Memory B cell (primary cell): ENCODE measurements at regions not wholly inside any gene's neighbourhood (a gene's known extent, or its start where the extent isn't known, plus 50 kb on each side); places are given as distances from the start of the nearest gene placed in this dataset.
"Not testable (repeated sequence)": the region's sequence is repeated elsewhere in the genome, so short reads cannot be mapped to it uniquely, and the experiment has no call there.

Source experiments
- ATAC-seq: fragments of 150-1000 bp; cut with Tn5 transposase; 2 replicates; pipeline ENCODE4 v1.10.0; 2021; ENCODE audit warnings: low read depth, mild to moderate bottlenecking, moderate library complexity
- DNase-seq, 2 donors: peaks; one replicate each; pipeline ENCODE4 v3.0.0; 2022; ENCODE audit warnings: low spot score in 2 of 2
- H3K27ac Mint-ChIP-seq: one replicate; pipeline ENCODE4 v1.8.0; 2022; ENCODE audit warnings: mild to moderate bottlenecking, moderate library complexity, mixed read lengths
- H3K27me3 Mint-ChIP-seq: one replicate; pipeline ENCODE4 v1.8.0; 2022; ENCODE audit warnings: mixed read lengths
- H3K36me3 Mint-ChIP-seq: one replicate; pipeline ENCODE4 v1.8.0; 2022; ENCODE audit warnings: mild to moderate bottlenecking, mixed read lengths
- H3K4me1 Mint-ChIP-seq: one replicate; pipeline ENCODE4 v1.8.0; 2022; ENCODE audit warnings: mixed read lengths
- H3K4me3 Mint-ChIP-seq: one replicate; pipeline ENCODE4 v1.8.0; 2022; ENCODE audit warnings: mild to moderate bottlenecking, moderate library complexity, mixed read lengths
- H3K9me3 Mint-ChIP-seq: one replicate; pipeline ENCODE4 v1.8.0; 2022; ENCODE audit warnings: mixed read lengths

GRCh38 chr10:16231176-16231575 lies 205.6 kb upstream of the PTER start:
- H3K27me3 Mint-ChIP-seq = no peaks in the 10 kb centered on the region
- DNase-seq (no peak), ATAC-seq (no peak)
- peaks cover 7% of the 10 kb centered on the region for H3K9me3 Mint-ChIP-seq
- no peak overlapping the region for H3K4me3 Mint-ChIP-seq
- H3K36me3 Mint-ChIP-seq = no peaks in the 10 kb centered on the region
- no peak overlapping the region for H3K27ac Mint-ChIP-seq
- no peaks in the 10 kb centered on the region for H3K4me1 Mint-ChIP-seq

GRCh38 chr10:16231734-16232435 lies 204.9 kb upstream of the PTER start:
- Mint-ChIP-seq H3K4me3 (no peak overlapping the region), H3K9me3 (peaks cover 7% of the 10 kb centered on the region), H3K27ac (no peak overlapping the region), H3K4me1 (no peaks in the 10 kb centered on the region), H3K27me3 (no peaks in the 10 kb centered on the region), H3K36me3 (no peaks in the 10 kb centered on the region)
- no peak for DNase-seq
- no peak for ATAC-seq

GRCh38 chr10:16232441-16232840 lies 204.4 kb upstream of the PTER start:
- H3K27me3 Mint-ChIP-seq = no peaks in the 10 kb centered on the region
- ATAC-seq (no peak), DNase-seq (no peak)
- H3K4me3 Mint-ChIP-seq = no peak overlapping the region
- peaks cover 4% of the 10 kb centered on the region for H3K9me3 Mint-ChIP-seq
- H3K27ac Mint-ChIP-seq = no peak overlapping the region
- H3K36me3 Mint-ChIP-seq = no peaks in the 10 kb centered on the region
- no peaks in the 10 kb centered on the region for H3K4me1 Mint-ChIP-seq

DNA sequence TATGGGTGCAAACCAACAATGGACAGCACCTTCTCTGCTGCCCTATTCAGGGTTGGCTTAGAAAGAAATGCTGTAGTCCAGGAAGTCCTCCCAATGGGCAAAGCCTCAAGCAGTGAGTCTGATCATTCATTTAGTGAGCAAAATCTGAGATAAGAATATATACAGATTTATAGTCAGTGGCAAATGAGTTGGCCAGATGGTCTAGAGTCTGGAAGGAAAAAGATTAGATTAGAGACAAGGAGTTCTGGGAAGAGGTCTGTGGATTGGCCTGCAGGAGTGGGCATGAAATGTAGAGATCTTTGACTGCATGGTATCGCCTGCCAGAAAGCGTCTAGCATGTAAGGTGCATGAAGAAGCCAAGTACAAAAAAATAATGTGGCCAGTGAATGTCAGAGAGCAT lies 201.9 kb upstream of the PTER start:
- no peak for DNase-seq
- no peaks in the 10 kb centered on the region for H3K36me3 Mint-ChIP-seq
- H3K9me3 Mint-ChIP-seq = peaks cover 6% of the 10 kb centered on the region
- H3K27me3 Mint-ChIP-seq = no peaks in the 10 kb centered on the region
- H3K4me1 Mint-ChIP-seq = no peaks in the 10 kb centered on the region
- ATAC-seq = no peak
- H3K27ac Mint-ChIP-seq = no peak overlapping the region
- H3K4me3 Mint-ChIP-seq = no peak overlapping the region

DNA sequence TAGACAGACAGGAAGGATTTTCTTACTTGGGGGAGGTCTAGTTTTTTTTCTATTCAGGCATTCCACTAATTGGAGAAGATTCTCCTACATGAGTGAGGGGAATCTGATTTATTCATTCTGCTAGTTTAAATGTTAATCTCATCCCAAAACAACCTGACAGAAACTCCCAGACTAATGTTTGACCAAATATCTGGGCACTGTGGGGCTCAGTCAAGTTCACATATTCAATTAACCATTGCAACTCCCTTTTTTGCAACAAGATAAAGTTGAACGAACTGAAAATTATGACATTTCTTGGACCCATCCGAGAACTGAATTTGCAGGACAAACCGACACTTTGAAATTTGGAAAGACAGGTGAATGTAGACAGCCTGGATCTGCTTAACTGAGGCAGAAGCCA lies 194.4 kb upstream of the PTER start:
- H3K9me3 Mint-ChIP-seq = peaks cover 6% of the 10 kb centered on the region
- H3K4me3 Mint-ChIP-seq = no peak overlapping the region
- no peaks in the 10 kb centered on the region for H3K36me3 Mint-ChIP-seq

GRCh38 chr10:16242859-16243613 lies 193.8 kb upstream of the PTER start:
- no peaks in the 10 kb centered on the region for H3K27me3 Mint-ChIP-seq
- ATAC-seq (no peak), DNase-seq (no peak)
- H3K9me3 Mint-ChIP-seq = peaks cover 6% of the 10 kb centered on the region
- H3K36me3 Mint-ChIP-seq = no peaks in the 10 kb centered on the region
- H3K27ac Mint-ChIP-seq = no peak overlapping the region
- H3K4me3 Mint-ChIP-seq = no peak overlapping the region
- no peaks in the 10 kb centered on the region for H3K4me1 Mint-ChIP-seq

More for the DNA sequence above, 194.4 kb upstream of the PTER start:
- no peak overlapping the region for H3K27ac Mint-ChIP-seq
- no peaks in the 10 kb centered on the region for H3K27me3 Mint-ChIP-seq
- no peak for DNase-seq
- no peaks in the 10 kb centered on the region for H3K4me1 Mint-ChIP-seq
- no peak for ATAC-seq

- not testable (repeated sequence) for ATAC-seq, H3K36me3 Mint-ChIP-seq, H3K4me1 Mint-ChIP-seq, H3K4me3 Mint-ChIP-seq, H3K27me3 Mint-ChIP-seq, H3K27ac Mint-ChIP-seq, H3K9me3 Mint-ChIP-seq, DNase-seq
These were observed 186.7 kb upstream of the PTER start for GRCh38 chr10:16250136-16250535.

- no peak for DNase-seq
- no peaks in the 10 kb centered on the region for H3K4me1 Mint-ChIP-seq
- no peak overlapping the region for H3K27ac Mint-ChIP-seq
- H3K9me3 Mint-ChIP-seq = peaks cover 10% of the 10 kb centered on the region
- H3K27me3 Mint-ChIP-seq = no peaks in the 10 kb centered on the region
- no peak overlapping the region for H3K4me3 Mint-ChIP-seq
- no peaks in the 10 kb centered on the region for H3K36me3 Mint-ChIP-seq
- ATAC-seq = no peak
These were observed 180.5 kb upstream of the PTER start for GRCh38 chr10:16256336-16256735.

DNA sequence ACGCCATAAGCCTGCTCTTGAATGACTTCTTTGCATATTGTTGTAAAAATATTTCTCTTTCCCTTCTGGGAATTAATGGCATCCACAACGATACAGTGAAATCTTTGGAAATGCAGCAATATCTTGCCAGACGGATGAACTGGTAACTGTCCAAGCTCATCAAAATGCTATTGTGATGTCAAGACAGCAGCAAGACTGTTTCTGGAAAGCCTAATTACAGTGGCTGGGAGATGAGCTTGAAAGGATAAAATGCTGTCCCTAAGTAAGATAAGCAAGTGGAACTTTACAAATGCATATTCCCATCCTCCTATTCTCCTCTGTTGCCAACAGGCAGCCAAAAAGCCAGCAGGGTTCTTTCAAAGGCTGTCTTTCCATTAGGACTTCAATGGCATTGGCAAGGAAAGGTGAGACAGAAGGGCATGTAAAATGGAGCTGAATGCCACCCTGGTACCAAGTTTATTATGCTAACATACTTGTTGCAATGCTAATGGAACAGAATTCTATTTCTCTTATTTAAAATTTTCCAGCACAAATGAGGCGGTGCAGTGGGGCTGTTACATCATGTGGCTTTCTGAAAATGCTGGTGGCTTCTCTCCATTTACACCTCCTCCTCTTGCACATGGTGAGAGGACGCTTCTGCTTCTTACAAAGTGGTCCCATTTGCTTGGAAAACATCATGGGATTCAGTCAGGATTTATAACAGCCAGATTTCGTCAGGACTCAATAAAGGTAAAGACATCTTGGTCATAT lies 178.3 kb upstream of the PTER start:
- Mint-ChIP-seq H3K4me3 (no peak overlapping the region), H3K36me3 (no peaks in the 10 kb centered on the region), H3K27ac (no peak overlapping the region), H3K4me1 (no peaks in the 10 kb centered on the region), H3K9me3 (peaks cover 8% of the 10 kb centered on the region), H3K27me3 (no peaks in the 10 kb centered on the region)
- DNase-seq (no peak), ATAC-seq (no peak)

- H3K27me3 Mint-ChIP-seq = no peaks in the 10 kb centered on the region
- H3K27ac Mint-ChIP-seq = no peak overlapping the region
- no peaks in the 10 kb centered on the region for H3K4me1 Mint-ChIP-seq
- H3K9me3 Mint-ChIP-seq = peaks cover 7% of the 10 kb centered on the region
- H3K4me3 Mint-ChIP-seq = no peak overlapping the region
- H3K36me3 Mint-ChIP-seq = no peaks in the 10 kb centered on the region
- DNase-seq (no peak), ATAC-seq (no peak)
These were observed 177.1 kb upstream of the PTER start for GRCh38 chr10:16259726-16260125.

DNA sequence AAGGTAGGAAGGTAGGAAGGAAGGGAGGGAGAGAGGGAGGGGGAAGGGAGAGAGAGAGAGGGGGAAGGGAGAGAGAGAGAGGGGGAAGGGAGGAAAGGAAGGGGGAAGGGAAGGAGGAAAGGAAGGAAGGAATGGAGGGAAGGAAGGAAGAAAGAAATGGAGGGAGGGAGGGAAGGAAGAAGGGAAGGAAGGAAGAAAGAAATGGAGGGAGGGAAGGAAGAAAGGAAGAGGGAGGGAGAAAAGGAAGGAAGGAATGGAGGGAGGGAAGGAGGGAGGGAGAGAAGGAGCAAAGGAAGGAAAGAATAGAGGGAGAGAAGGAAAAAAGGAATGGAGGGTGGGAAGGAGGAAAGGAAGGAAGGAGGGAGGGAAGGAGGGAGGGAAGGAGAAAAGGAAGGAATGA lies 176.4 kb upstream of the PTER start:
- ATAC-seq (no peak), DNase-seq (no peak)
- H3K4me3 Mint-ChIP-seq = no peak overlapping the region

GRCh38 chr10:16271571-16271970 lies 165.2 kb upstream of the PTER start:
- H3K9me3 Mint-ChIP-seq = peaks cover 1% of the 10 kb centered on the region
- H3K36me3 Mint-ChIP-seq = no peaks in the 10 kb centered on the region
- DNase-seq (no peak), ATAC-seq (no peak)
- H3K4me1 Mint-ChIP-seq = no peaks in the 10 kb centered on the region
- no peak overlapping the region for H3K27ac Mint-ChIP-seq
- no peaks in the 10 kb centered on the region for H3K27me3 Mint-ChIP-seq
- no peak overlapping the region for H3K4me3 Mint-ChIP-seq

More for the DNA sequence above, 176.4 kb upstream of the PTER start:
- H3K27me3 Mint-ChIP-seq = no peaks in the 10 kb centered on the region
- H3K36me3 Mint-ChIP-seq = no peaks in the 10 kb centered on the region
- H3K9me3 Mint-ChIP-seq = peaks cover 7% of the 10 kb centered on the region
- no peaks in the 10 kb centered on the region for H3K4me1 Mint-ChIP-seq
- H3K27ac Mint-ChIP-seq = no peak overlapping the region

DNA sequence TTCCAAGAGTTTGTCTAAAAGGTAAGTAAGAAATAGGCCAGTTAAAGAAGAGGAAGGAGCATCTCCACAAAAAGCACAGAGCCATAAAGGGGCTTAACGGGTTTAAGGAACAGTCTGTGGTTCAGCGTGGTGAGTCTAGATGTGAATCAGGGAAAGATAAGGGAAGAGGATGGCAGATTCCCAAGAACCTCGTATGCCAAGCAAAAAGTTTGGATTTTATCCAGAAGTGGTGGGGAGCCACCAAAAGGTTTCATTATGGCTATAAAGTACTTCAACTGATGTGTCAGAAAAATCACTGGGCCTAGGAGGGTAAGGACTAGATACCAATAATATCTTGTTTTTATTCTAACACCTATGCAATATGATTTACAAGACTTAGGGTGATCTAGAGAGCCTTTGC lies 161.9 kb upstream of the PTER start:
- ATAC-seq = no peak
- no peak for DNase-seq
- no peaks in the 10 kb centered on the region for H3K27me3 Mint-ChIP-seq
- peaks cover 1% of the 10 kb centered on the region for H3K9me3 Mint-ChIP-seq
- no peak overlapping the region for H3K27ac Mint-ChIP-seq
- H3K36me3 Mint-ChIP-seq = no peaks in the 10 kb centered on the region
- no peaks in the 10 kb centered on the region for H3K4me1 Mint-ChIP-seq
- H3K4me3 Mint-ChIP-seq = no peak overlapping the region

DNA sequence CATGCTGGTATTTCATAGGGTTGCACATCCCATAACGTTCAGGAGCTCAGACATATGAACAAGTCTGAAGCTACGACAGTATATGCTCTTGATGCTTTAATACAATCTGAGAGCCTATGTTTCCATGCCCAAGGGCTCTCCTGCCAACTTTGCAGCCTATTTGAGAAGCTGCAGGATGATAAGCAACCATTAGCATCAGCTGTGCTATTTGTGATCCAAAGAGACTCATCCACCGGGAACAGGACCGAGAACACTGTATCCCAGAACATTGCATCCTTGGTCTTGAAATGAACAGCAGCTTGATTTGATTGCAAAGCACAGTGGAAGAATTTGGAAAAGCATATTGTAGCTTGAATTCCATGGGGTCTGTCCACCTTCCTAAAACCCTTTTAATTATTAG lies 156.2 kb upstream of the PTER start:
- H3K4me3 Mint-ChIP-seq = no peak overlapping the region
- H3K9me3 Mint-ChIP-seq = no peaks in the 10 kb centered on the region
- no peak overlapping the region for H3K27ac Mint-ChIP-seq
- no peaks in the 10 kb centered on the region for H3K36me3 Mint-ChIP-seq
- DNase-seq (no peak), ATAC-seq (no peak)
- H3K4me1 Mint-ChIP-seq = no peaks in the 10 kb centered on the region
- peaks cover 2% of the 10 kb centered on the region for H3K27me3 Mint-ChIP-seq
